ENCODE measurements at regions not wholly inside any gene's neighbourhood (a gene's known extent, or its start where the extent isn't known, plus 50 kb on each side); places are given as distances from the start of the nearest gene placed in this dataset.
A peak's percentile ranks its signal among the peaks of the same experiment; 100 is the strongest.

- H3K9ac ChIP-seq, result no peak overlapping the region
- no peaks in the 10 kb centered on the region for H3K27me3 ChIP-seq
- H3K27ac ChIP-seq, result no peak overlapping the region
- H3K4me3 ChIP-seq, result no peak overlapping the region
- H3K4me1 ChIP-seq, result no peaks in the 10 kb centered on the region
- no peaks in the 10 kb centered on the region; a peak in 2 of 22 replicates for H3K9me3 ChIP-seq (replicated peaks in 1 of 11)
- no peaks in the 10 kb centered on the region for H4K20me1 ChIP-seq
- no peaks in the 10 kb centered on the region for H3K36me3 ChIP-seq
- TF ChIP-seq Cebpa-rat (IDR thresholded peaks at IDR 0.05), result no peak
- H3K4me2 ChIP-seq, result no peak overlapping the region
These were observed 892.2 kb downstream of the BCL11B start for GRCh38 chr14:98379830-98380229.

DNA sequence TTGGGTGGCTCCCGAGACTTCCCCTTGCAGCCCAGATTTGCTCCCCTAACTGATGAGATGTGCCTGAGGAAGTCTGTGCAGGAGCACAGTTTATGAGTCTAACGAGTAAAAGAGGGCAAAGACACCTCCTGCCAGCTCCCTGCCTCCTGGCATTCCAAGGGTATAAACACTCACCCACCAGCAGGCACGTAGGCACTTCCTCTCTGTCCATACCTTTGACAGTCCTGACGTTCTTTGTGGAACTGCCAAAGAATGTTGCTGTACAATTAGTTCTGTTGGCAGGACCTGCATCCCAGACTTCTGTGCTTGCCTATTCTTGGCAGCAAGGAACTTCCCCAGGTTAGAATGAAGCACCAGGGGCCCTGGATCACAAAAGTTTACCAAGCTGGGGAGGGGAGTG lies 889.3 kb downstream of the BCL11B start:
- Histone ChIP-seq H3K4me1 (0 out of 20 replicates have a peak, but pooled peaks cover 0 to 3% (median 0%) of the 10 kb centered on the region in 10 experiments), H3K4me2 (no peak overlapping the region), H3K4me3 (no peak overlapping the region), H3K36me3 (no peaks in the 10 kb centered on the region), H3K27me3 (no peaks in the 10 kb centered on the region), H3K27ac (no peak overlapping the region), H3K9me3 (replicated peaks in 1 of 11) (peaks cover 7 to 16% (median 13%) of the 10 kb centered on the region in 11 experiments; a peak in 19 of 22 replicates), H3K9ac (no peak overlapping the region), H4K20me1 (no peaks in the 10 kb centered on the region)
- no peak for TF ChIP-seq Cebpa-rat (IDR thresholded peaks at IDR 0.05)

DNA sequence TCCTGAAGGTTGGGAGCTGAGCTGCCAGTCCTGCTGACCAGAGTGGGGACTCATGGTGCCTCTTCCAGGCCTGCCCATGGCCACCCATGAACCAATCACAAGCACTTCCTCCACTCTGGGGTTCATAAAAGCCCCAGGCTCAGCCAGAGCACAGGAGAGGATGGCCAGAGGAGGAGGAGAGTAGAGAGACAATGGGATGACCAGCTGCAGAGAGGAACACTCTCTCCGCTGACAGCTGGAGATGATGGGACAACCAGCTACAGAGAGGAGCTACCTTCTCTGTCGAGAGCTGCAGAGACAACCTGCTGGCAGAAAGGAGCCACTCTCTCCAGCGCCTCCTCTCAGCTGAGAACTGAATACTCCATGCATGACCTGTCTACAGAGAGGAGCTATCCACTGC lies 886.1 kb downstream of the BCL11B start:
- H4K20me1 ChIP-seq, result no peaks in the 10 kb centered on the region

GRCh38 chr14:98391061-98391460 lies 880.9 kb downstream of the BCL11B start:
- H3K4me2 ChIP-seq, result no peak overlapping the region
- H3K36me3 ChIP-seq, result no peaks in the 10 kb centered on the region
- peaks cover 1 to 6% (median 3%) of the 10 kb centered on the region in 11 experiments; a peak in 18 of 22 replicates for H3K9me3 ChIP-seq (replicated peaks in 1 of 11)
- no peaks in the 10 kb centered on the region for H4K20me1 ChIP-seq
- no peak overlapping the region for H3K9ac ChIP-seq
- 0 out of 20 replicates have a peak, but pooled peaks cover 0 to 5% (median 0%) of the 10 kb centered on the region in 10 experiments for H3K4me1 ChIP-seq
- TF ChIP-seq Cebpa-rat (IDR thresholded peaks at IDR 0.05), result no peak
- no peak overlapping the region for H3K4me3 ChIP-seq
- no peak overlapping the region for H3K27ac ChIP-seq
- no peaks in the 10 kb centered on the region for H3K27me3 ChIP-seq

More for the DNA sequence above, 886.1 kb downstream of the BCL11B start:
- H3K36me3 ChIP-seq, result no peaks in the 10 kb centered on the region
- H3K27ac ChIP-seq, result no peak overlapping the region
- 0 out of 20 replicates have a peak, but pooled peaks cover 0 to 5% (median 0%) of the 10 kb centered on the region in 10 experiments for H3K4me1 ChIP-seq
- H3K9ac ChIP-seq, result no peak overlapping the region
- peaks cover 7 to 16% (median 13%) of the 10 kb centered on the region in 11 experiments; a peak in 19 of 22 replicates for H3K9me3 ChIP-seq (replicated peaks in 1 of 11)
- no peaks in the 10 kb centered on the region for H3K27me3 ChIP-seq
- no peak for TF ChIP-seq Cebpa-rat (IDR thresholded peaks at IDR 0.05)
- no peak overlapping the region for H3K4me2 ChIP-seq
- no peak overlapping the region for H3K4me3 ChIP-seq

- H4K20me1 ChIP-seq, result no peaks in the 10 kb centered on the region
- no peaks in the 10 kb centered on the region for H3K4me1 ChIP-seq
- no peaks in the 10 kb centered on the region for H3K27me3 ChIP-seq
- H3K36me3 ChIP-seq, result no peaks in the 10 kb centered on the region
- H3K4me3 ChIP-seq, result no peak overlapping the region
- no peak overlapping the region for H3K27ac ChIP-seq
- H3K9me3 ChIP-seq (replicated peaks in 1 of 11), result no peaks in the 10 kb centered on the region
- no peak overlapping the region for H3K9ac ChIP-seq
- H3K4me2 ChIP-seq, result no peak overlapping the region
- no peak for TF ChIP-seq Cebpa-rat (IDR thresholded peaks at IDR 0.05)
These were observed 878.5 kb downstream of the BCL11B start for GRCh38 chr14:98393527-98393926.

- Histone ChIP-seq H3K4me1 (no peaks in the 10 kb centered on the region), H3K27ac (no peak overlapping the region)
- TF ChIP-seq Cebpa-rat (IDR thresholded peaks at IDR 0.05), result no peak
These were observed 867.2 kb downstream of the BCL11B start for GRCh38 chr14:98404811-98405210.

GRCh38 chr14:98408024-98408555 lies 863.9 kb downstream of the BCL11B start:
- no peak for TF ChIP-seq Cebpa-rat (IDR thresholded peaks at IDR 0.05)

More at GRCh38 chr14:98404811-98405210, 867.2 kb downstream of the BCL11B start:
- Histone ChIP-seq H3K9me3 (replicated peaks in 1 of 11) (no peaks in the 10 kb centered on the region), H3K9ac (no peak overlapping the region), H3K4me2 (no peak overlapping the region), H3K36me3 (no peaks in the 10 kb centered on the region), H4K20me1 (no peaks in the 10 kb centered on the region), H3K27me3 (no peaks in the 10 kb centered on the region), H3K4me3 (no peak overlapping the region)

GRCh38 chr14:98408713-98409112 lies 863.3 kb downstream of the BCL11B start:
- Histone ChIP-seq H3K4me1 (peaks cover 0 to 15% (median 11%) of the 10 kb centered on the region in 10 experiments; a peak in 14 of 20 replicates), H3K9me3 (replicated peaks in 1 of 11) (no peaks in the 10 kb centered on the region), H3K27me3 (no peaks in the 10 kb centered on the region), H3K27ac (no peak overlapping the region), H3K4me3 (no peak overlapping the region), H3K9ac (no peak overlapping the region), H3K36me3 (no peaks in the 10 kb centered on the region), H3K4me2 (no peak overlapping the region), H4K20me1 (no peaks in the 10 kb centered on the region)
- TF ChIP-seq Cebpa-rat (IDR thresholded peaks at IDR 0.05), result no peak

More at GRCh38 chr14:98408024-98408555, 863.9 kb downstream of the BCL11B start:
- H3K36me3 ChIP-seq, result no peaks in the 10 kb centered on the region
- no peak overlapping the region for H3K27ac ChIP-seq
- H3K9me3 ChIP-seq (replicated peaks in 1 of 11), result no peaks in the 10 kb centered on the region
- no peak overlapping the region for H3K9ac ChIP-seq
- H3K27me3 ChIP-seq, result no peaks in the 10 kb centered on the region
- H3K4me1 ChIP-seq, result peaks cover 0 to 15% (median 11%) of the 10 kb centered on the region in 10 experiments; a peak in 14 of 20 replicates
- H3K4me2 ChIP-seq, result no peak overlapping the region
- no peak overlapping the region for H3K4me3 ChIP-seq
- no peaks in the 10 kb centered on the region for H4K20me1 ChIP-seq

DNA sequence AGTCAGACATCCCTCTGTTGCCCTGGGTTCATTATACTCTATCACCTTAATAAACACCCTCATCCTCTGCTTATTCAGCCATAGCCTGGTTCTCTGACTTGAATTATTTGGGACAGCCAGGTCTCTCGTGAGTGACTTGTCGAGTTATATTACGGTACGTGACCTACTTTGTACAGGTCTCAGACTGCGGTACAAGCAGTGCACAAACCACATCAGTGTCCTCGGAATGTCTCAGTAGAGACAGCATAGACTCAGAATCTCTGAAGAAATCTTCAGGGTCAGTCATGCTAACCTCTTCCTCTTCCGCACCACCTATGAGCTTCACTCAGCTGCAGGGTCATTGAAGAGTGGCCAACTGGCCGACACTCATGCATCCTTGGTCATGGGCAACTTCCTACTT lies 860.8 kb downstream of the BCL11B start:
- no peak for TF ChIP-seq Cebpa-rat (IDR thresholded peaks at IDR 0.05)
- Histone ChIP-seq H3K4me2 (no peak overlapping the region), H3K4me1 (peaks cover 0 to 15% (median 11%) of the 10 kb centered on the region in 10 experiments; a peak in 14 of 20 replicates), H3K27me3 (no peaks in the 10 kb centered on the region), H3K27ac (no peak overlapping the region), H3K9me3 (replicated peaks in 1 of 11) (no peaks in the 10 kb centered on the region), H4K20me1 (no peaks in the 10 kb centered on the region), H3K4me3 (no peak overlapping the region), H3K9ac (no peak overlapping the region), H3K36me3 (no peaks in the 10 kb centered on the region)

- Histone ChIP-seq H3K4me3 (no peak overlapping the region), H3K4me2 (peak overlapping the region in 7 of 11 experiments; percentile 6 to 66 (median 33); a peak in 13 of 22 replicates), H3K9me3 (replicated peaks in 1 of 11) (no peaks in the 10 kb centered on the region), H3K4me1 (peaks cover 0 to 15% (median 11%) of the 10 kb centered on the region in 10 experiments; a peak in 14 of 20 replicates), H3K27ac (no peak overlapping the region), H3K27me3 (no peaks in the 10 kb centered on the region), H3K9ac (no peak overlapping the region), H4K20me1 (no peaks in the 10 kb centered on the region), H3K36me3 (no peaks in the 10 kb centered on the region)
- TF ChIP-seq Cebpa-rat (IDR thresholded peaks at IDR 0.05), result no peak
These were observed 859.6 kb downstream of the BCL11B start for GRCh38 chr14:98412431-98412830.

Data from BLaER1 treated with 17β-estradiol and CSF1 and Interleukin-3, amounts not matched to agents 10 nM and 100 nM (cell line).